GM21367 (cell line): ENCODE measurements at regions not wholly inside any gene's neighbourhood (a gene's known extent, or its start where the extent isn't known, plus 50 kb on each side); places are given as distances from the start of the nearest gene placed in this dataset.

Experiments used
- ATAC-seq: cut with Tn5 transposase; IDR thresholded peaks from one replicate; pipeline ENCODE4 v1.9.1; 2021; ENCODE audit not compliant: unreplicated experiment

GRCh38 chr3:25074149-25074548 lies 353.9 kb upstream of the RARB start:
- no peak for ATAC-seq

GRCh38 chr3:25080461-25080860 lies 347.6 kb upstream of the RARB start:
- ATAC-seq = no peak

GRCh38 chr3:25084016-25084415 lies 344.0 kb upstream of the RARB start:
- no peak for ATAC-seq

GRCh38 chr3:25086721-25087120 lies 341.3 kb upstream of the RARB start:
- no peak for ATAC-seq

- ATAC-seq = no peak
Observed at GRCh38 chr3:25088284-25088683, 339.8 kb upstream of the RARB start.

- no peak for ATAC-seq
Observed at GRCh38 chr3:25090698-25091453, 337.2 kb upstream of the RARB start.

- ATAC-seq = no peak
Observed at GRCh38 chr3:25091934-25092333, 336.1 kb upstream of the RARB start.

GRCh38 chr3:25094932-25095685 lies 333.0 kb upstream of the RARB start:
- ATAC-seq = no peak

- no peak for ATAC-seq
Observed at GRCh38 chr3:25096536-25096935, 331.5 kb upstream of the RARB start.

- no peak for ATAC-seq
Observed at GRCh38 chr3:25097023-25097422, 331.0 kb upstream of the RARB start.

GRCh38 chr3:25099666-25100065 lies 328.4 kb upstream of the RARB start:
- no peak for ATAC-seq

GRCh38 chr3:25103391-25103790 lies 324.7 kb upstream of the RARB start:
- no peak for ATAC-seq

GRCh38 chr3:25107918-25108617 lies 320.0 kb upstream of the RARB start:
- no peak for ATAC-seq

- ATAC-seq = no peak
Observed at GRCh38 chr3:25110642-25111041, 317.4 kb upstream of the RARB start.

GRCh38 chr3:25113891-25114290 lies 314.2 kb upstream of the RARB start:
- no peak for ATAC-seq

GRCh38 chr3:25114532-25114931 lies 313.5 kb upstream of the RARB start:
- no peak for ATAC-seq

GRCh38 chr3:25117005-25117593 lies 311.0 kb upstream of the RARB start:
- no peak for ATAC-seq

- no peak for ATAC-seq
Observed at GRCh38 chr3:25119682-25120081, 308.4 kb upstream of the RARB start.

GRCh38 chr3:25120665-25121064 lies 307.4 kb upstream of the RARB start:
- ATAC-seq = no peak

GRCh38 chr3:25125201-25125600 lies 302.9 kb upstream of the RARB start:
- ATAC-seq = no peak

- no peak for ATAC-seq
Observed at GRCh38 chr3:25128735-25129134, 299.3 kb upstream of the RARB start.
